HepG2 (cell line): ENCODE measurements at regions not wholly inside any gene's neighbourhood (a gene's known extent, or its start where the extent isn't known, plus 50 kb on each side); places are given as distances from the start of the nearest gene placed in this dataset.
A peak's percentile ranks its signal among the peaks of the same experiment; 100 is the strongest.

Experiments used
- ATAC-seq: fragments of 200-7000 bp; cut with Tn5 transposase; 3 replicates; pipeline ENCODE4 v1.9.1; 2020; ENCODE audit warnings: mild to moderate bottlenecking, moderate library complexity
- BruUV-seq: library from RNA; stranded (reverse); fragments of 400-500 nt; replicated peaks from 2 replicates; lab custom pipeline; 2021; lab: Mats Ljungman, UMichigan
- CTCF ChIA-PET: fragments of 300-600 bp; formaldehyde crosslinking; extraction: SDS; loops from one replicate; lab custom pipeline; 2021; ENCODE audit warnings: low total read pairs, inconsistent platforms, low intra/inter-chr PET ratio; lab: Yijun Ruan, JAX
- POLR2A ChIA-PET: fragments of 350-600 bp; sonication (Branson Sonifier 250); formaldehyde crosslinking; loops from one replicate; lab custom pipeline; 2020; ENCODE audit warnings: antibody characterized with exemption, inconsistent platforms; lab: Yijun Ruan, JAX
- DNase-seq: peaks from one replicate; pipeline ENCODE4 v3.0.0-alpha.2; 2015; ENCODE audit warnings: low spot score
- FAIRE-seq: peaks from 3 replicates; lab custom pipeline; 2011; peaks lifted over from hg19 to GRCh38; lab: Jason Lieb, UNC
- H2AFZ ChIP-seq: one replicate; pipeline ENCODE4 v1.6.1; 2011; ENCODE audit warnings: low read length, inconsistent platforms
- H3K27ac ChIP-seq: fragments of 300-600 bp; 3 replicates; pipeline ENCODE4 v1.8.0; 2011; ENCODE audit warnings: mixed run types, mild to moderate bottlenecking, mixed read lengths, low read length, inconsistent platforms; ENCODE audit not compliant: insufficient read depth; ENCODE audit errors: extremely low read length
- H3K27me3 ChIP-seq, 2 experiments: fragments of 200-600 bp in 1 of 2; 2 replicates in 1 of 2; 3 replicates in 1 of 2; pipeline versions ENCODE4 v1.6.0 to v1.8.0; 2011; ENCODE audit warnings: low read length in 2 of 2, mild to moderate bottlenecking in 2 of 2, moderate library complexity in 2 of 2, inconsistent platforms in 1 of 2; ENCODE audit not compliant: insufficient read depth in 2 of 2, control insufficient read depth in 1 of 2
- H3K36me3 ChIP-seq, 2 experiments: fragments of 200-600 bp in 1 of 2; replicated peaks in 1 of 2; 2 replicates in 1 of 2; 3 replicates in 1 of 2; pipeline versions ENCODE4 v1.5.1 to v1.8.0; 2011; ENCODE audit warnings: low read length in 2 of 2, inconsistent platforms in 1 of 2; ENCODE audit not compliant: insufficient read depth in 2 of 2, control insufficient read depth in 1 of 2
- H3K4me1 ChIP-seq: 2 replicates; pipeline ENCODE4 v1.5.1; 2012; ENCODE audit warnings: low read length, inconsistent platforms; ENCODE audit not compliant: insufficient read depth
- H3K4me2 ChIP-seq: 2 replicates; pipeline ENCODE4 v1.6.0; 2011; ENCODE audit warnings: low read depth, low read length, inconsistent platforms
- H3K4me3 ChIP-seq, 3 experiments: fragments of 200-600 bp in 1 of 3; sonication (generic), shearing (Covaris generic) in 1 of 3; replicated peaks in 1 of 3; 2 replicates each; pipeline ENCODE4 v1.5.1; 2011 to 2016; ENCODE audit warnings: low read length in 3 of 3, inconsistent platforms in 2 of 3, low read depth in 2 of 3, mild to moderate bottlenecking in 2 of 3, control low read depth in 1 of 3, mixed read lengths in 1 of 3; ENCODE audit not compliant: insufficient read depth in 1 of 3
- H3K79me2 ChIP-seq: one replicate; pipeline ENCODE4 v1.6.1; 2011; ENCODE audit warnings: low read length, inconsistent platforms; ENCODE audit not compliant: insufficient read depth
- H3K9ac ChIP-seq: 2 replicates; pipeline ENCODE4 v1.6.0; 2011; ENCODE audit warnings: mild to moderate bottlenecking, low read depth, low read length, inconsistent platforms; ENCODE audit not compliant: insufficient read depth
- H3K9me3 ChIP-seq: 2 replicates; pipeline ENCODE4 v1.5.1; 2012; ENCODE audit warnings: mild to moderate bottlenecking, low read length
- H4K20me1 ChIP-seq: 2 replicates; pipeline ENCODE4 v1.6.0; 2011; ENCODE audit warnings: inconsistent platforms, mild to moderate bottlenecking, low read length, moderate library complexity; ENCODE audit not compliant: insufficient read depth
- ATF1 ChIP-seq: IDR thresholded peaks from 2 replicates; pipeline ENCODE4 v1.6.1; 2016; ENCODE audit warnings: mild to moderate bottlenecking, control low read depth
- FOXK2 ChIP-seq: fragments of 450-650 bp; IDR thresholded peaks from 2 replicates; pipeline ENCODE4 v1.6.1; 2016
- FOXO1 ChIP-seq: sonication (generic); formaldehyde crosslinking; IDR thresholded peaks from 2 replicates; pipeline ENCODE4 v1.4.0; 2020; ENCODE audit warnings: missing genetic modification reagents
- GTF3A ChIP-seq: sonication (generic); formaldehyde crosslinking; conservative IDR thresholded peaks from 2 replicates; pipeline ENCODE4 v1.4.0; 2020; ENCODE audit warnings: mild to moderate bottlenecking, missing genetic modification reagents
- KDM5B ChIP-seq: sonication (generic); formaldehyde crosslinking; IDR thresholded peaks from 2 replicates; pipeline ENCODE4 v1.4.0; 2020; ENCODE audit warnings: missing genetic modification reagents, mild to moderate bottlenecking, borderline replicate concordance
- ZBTB8A ChIP-seq: sonication (generic); formaldehyde crosslinking; IDR thresholded peaks from 2 replicates; pipeline ENCODE4 v1.4.0; 2020; ENCODE audit warnings: mild to moderate bottlenecking, low read depth, missing genetic modification reagents, borderline replicate concordance
- ZFP82 ChIP-seq: sonication (generic); formaldehyde crosslinking; IDR thresholded peaks from 2 replicates; pipeline ENCODE4 v1.5.1; 2020; ENCODE audit warnings: mild to moderate bottlenecking, missing genetic modification reagents, borderline replicate concordance
- ZNF503 ChIP-seq: sonication (generic); formaldehyde crosslinking; IDR thresholded peaks from 2 replicates; pipeline ENCODE4 v1.4.0; 2020; ENCODE audit warnings: missing genetic modification reagents
- ZNF619 ChIP-seq: sonication (generic); formaldehyde crosslinking; IDR thresholded peaks from 2 replicates; pipeline ENCODE4 v1.4.0; 2020; ENCODE audit warnings: mild to moderate bottlenecking, missing genetic modification reagents
- WGBS: methylation state at CpG from one replicate; pipeline ENCODE4 v1.1.6; 2017; ENCODE audit warnings: low lambda C conversion rate; 5-methylcytosine and 5-hydroxymethylcytosine counted together
- in situ Hi-C: cut with HindIII; loops from 2 replicates; pipeline ENCODE4 v1.10.0; 2017; ENCODE audit warnings: low pct_unique_long_range_greater_than_20kb; ENCODE audit not compliant: extremely low pct_ligation_motif_present
- intact Hi-C: fragments of 100-400 bp; cut with micrococcal nuclease; formaldehyde crosslinking; loops from one replicate; pipeline ENCODE4 v1.10.0; 2022; ENCODE audit not compliant: unreplicated experiment
- TF ChIP-seq, protein P1 (sequence below): sonication (generic); formaldehyde crosslinking; IDR thresholded peaks from 2 replicates; pipeline ENCODE4 v1.4.0; 2020; ENCODE audit warnings: mild to moderate bottlenecking, missing genetic modification reagents
- TF ChIP-seq, protein P2 (sequence below): sonication (generic); formaldehyde crosslinking; IDR thresholded peaks from 2 replicates; pipeline ENCODE4 v1.4.0; 2020; ENCODE audit warnings: missing genetic modification reagents
- TF ChIP-seq, protein P3 (sequence below): sonication (generic); formaldehyde crosslinking; conservative IDR thresholded peaks from 2 replicates; pipeline ENCODE4 v1.4.0; 2020; ENCODE audit warnings: mild to moderate bottlenecking, missing genetic modification reagents, moderate library complexity

DNA sequence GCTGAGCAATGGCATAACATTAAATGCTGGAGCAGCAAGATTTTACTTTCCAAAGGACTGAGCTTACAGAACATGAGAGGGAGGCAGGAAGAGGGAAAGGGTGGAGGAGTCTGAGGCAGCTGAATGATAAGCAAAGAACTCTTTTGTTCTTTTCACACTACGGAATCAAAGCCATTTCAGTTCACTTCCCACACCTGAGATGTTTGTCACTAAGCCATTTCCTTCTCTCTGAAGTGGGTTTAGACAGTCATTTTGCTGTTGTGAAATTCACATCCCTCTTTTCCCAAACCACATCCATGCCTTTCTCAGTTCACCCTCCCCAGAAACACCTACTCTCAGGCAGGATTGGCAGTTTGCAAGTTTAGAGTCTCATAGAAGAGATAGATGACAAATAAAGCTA is 267.9 kb downstream of the ADGRG6 start:
- WGBS, result 7% methylated on average over 1 of the region's 1 CpG
- Histone ChIP-seq H3K36me3 (no peaks in the 10 kb centered on the region), H3K4me3 (no peak overlapping the region), H3K4me2 (no peak overlapping the region), H3K79me2 (no peaks in the 10 kb centered on the region), H2AFZ (no peak overlapping the region), H3K27me3 (no peaks in the 10 kb centered on the region; a peak in 1 of 5 replicates), H3K9ac (no peak overlapping the region), H3K9me3 (peaks cover 17% of the 10 kb centered on the region), H3K4me1 (no peaks in the 10 kb centered on the region), H3K27ac (no peak overlapping the region), H4K20me1 (no peaks in the 10 kb centered on the region)
- ATAC-seq (no peak), FAIRE-seq (no peak), DNase-seq (peak; percentile 15)
- CTCF ChIA-PET, result no interaction called here
- intact Hi-C loops, result loop anchor here (5.0 kb wide), 1 partner anchor 123 kb away; no protein-coding TSS in a partner anchor
- no peak for TF ChIP-seq ZNF619 (CRISPR knock-in tag)
- no peak for TF ChIP-seq GTF3A (CRISPR knock-in tag)
- TF ChIP-seq, protein P1, sequence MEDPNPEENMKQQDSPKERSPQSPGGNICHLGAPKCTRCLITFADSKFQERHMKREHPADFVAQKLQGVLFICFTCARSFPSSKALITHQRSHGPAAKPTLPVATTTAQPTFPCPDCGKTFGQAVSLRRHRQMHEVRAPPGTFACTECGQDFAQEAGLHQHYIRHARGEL (CRISPR knock-in tag), result no peak
- no peak for TF ChIP-seq FOXK2
- TF ChIP-seq, protein P2, sequence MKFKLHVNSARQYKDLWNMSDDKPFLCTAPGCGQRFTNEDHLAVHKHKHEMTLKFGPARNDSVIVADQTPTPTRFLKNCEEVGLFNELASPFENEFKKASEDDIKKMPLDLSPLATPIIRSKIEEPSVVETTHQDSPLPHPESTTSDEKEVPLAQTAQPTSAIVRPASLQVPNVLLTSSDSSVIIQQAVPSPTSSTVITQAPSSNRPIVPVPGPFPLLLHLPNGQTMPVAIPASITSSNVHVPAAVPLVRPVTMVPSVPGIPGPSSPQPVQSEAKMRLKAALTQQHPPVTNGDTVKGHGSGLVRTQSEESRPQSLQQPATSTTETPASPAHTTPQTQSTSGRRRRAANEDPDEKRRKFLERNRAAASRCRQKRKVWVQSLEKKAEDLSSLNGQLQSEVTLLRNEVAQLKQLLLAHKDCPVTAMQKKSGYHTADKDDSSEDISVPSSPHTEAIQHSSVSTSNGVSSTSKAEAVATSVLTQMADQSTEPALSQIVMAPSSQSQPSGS (CRISPR knock-in tag), result no peak
- TF ChIP-seq FOXO1 (CRISPR knock-in tag), result no peak
- no peak for TF ChIP-seq ZFP82 (CRISPR knock-in tag)
- no peak for TF ChIP-seq ZNF503
- TF ChIP-seq, protein P3, sequence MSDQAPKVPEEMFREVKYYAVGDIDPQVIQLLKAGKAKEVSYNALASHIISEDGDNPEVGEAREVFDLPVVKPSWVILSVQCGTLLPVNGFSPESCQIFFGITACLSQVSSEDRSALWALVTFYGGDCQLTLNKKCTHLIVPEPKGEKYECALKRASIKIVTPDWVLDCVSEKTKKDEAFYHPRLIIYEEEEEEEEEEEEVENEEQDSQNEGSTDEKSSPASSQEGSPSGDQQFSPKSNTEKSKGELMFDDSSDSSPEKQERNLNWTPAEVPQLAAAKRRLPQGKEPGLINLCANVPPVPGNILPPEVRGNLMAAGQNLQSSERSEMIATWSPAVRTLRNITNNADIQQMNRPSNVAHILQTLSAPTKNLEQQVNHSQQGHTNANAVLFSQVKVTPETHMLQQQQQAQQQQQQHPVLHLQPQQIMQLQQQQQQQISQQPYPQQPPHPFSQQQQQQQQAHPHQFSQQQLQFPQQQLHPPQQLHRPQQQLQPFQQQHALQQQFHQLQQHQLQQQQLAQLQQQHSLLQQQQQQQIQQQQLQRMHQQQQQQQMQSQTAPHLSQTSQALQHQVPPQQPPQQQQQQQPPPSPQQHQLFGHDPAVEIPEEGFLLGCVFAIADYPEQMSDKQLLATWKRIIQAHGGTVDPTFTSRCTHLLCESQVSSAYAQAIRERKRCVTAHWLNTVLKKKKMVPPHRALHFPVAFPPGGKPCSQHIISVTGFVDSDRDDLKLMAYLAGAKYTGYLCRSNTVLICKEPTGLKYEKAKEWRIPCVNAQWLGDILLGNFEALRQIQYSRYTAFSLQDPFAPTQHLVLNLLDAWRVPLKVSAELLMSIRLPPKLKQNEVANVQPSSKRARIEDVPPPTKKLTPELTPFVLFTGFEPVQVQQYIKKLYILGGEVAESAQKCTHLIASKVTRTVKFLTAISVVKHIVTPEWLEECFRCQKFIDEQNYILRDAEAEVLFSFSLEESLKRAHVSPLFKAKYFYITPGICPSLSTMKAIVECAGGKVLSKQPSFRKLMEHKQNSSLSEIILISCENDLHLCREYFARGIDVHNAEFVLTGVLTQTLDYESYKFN, result no peak
- TF ChIP-seq ZBTB8A (CRISPR knock-in tag), result no peak
- no peak for TF ChIP-seq KDM5B (CRISPR knock-in tag)
- TF ChIP-seq ATF1 (CRISPR knock-in tag), result no peak
- in situ Hi-C loops, result no loop called here
- POLR2A ChIA-PET, result no interaction called here
- no TSS peak for BruUV-seq
